Activated CD8-positive, alpha-beta memory T cell treated with anti-CD3 and anti-CD28 coated beads for 36 hours (primary cell): ENCODE measurements at regions not wholly inside any gene's neighbourhood (a gene's known extent, or its start where the extent isn't known, plus 50 kb on each side); places are given as distances from the start of the nearest gene placed in this dataset.

Experiments
- CTCF ChIA-PET: fragments of 350-600 bp; sonication (Branson Sonifier 250); formaldehyde crosslinking; loops from one replicate; lab custom pipeline; 2021; ENCODE audit warnings: antibody characterized with exemption; lab: Charles Lee
- POLR2A ChIA-PET: fragments of 350-600 bp; sonication (Branson Sonifier 250); formaldehyde crosslinking; loops from one replicate; lab custom pipeline; 2021; ENCODE audit warnings: antibody characterized with exemption; lab: Charles Lee

GRCh38 chr11:45057938-45058646, 88.3 kb upstream of the PRDM11 start:
- ChIA-PET CTCF (no interaction called here), POLR2A (no interaction called here)

GRCh38 chr11:45058647-45058950, 87.8 kb upstream of the PRDM11 start:
- ChIA-PET CTCF (no interaction called here), POLR2A (no interaction called here)

GRCh38 chr11:45060707-45061106, 85.7 kb upstream of the PRDM11 start:
- ChIA-PET POLR2A (interaction anchor here (0.6 kb wide), 1 partner anchor 407 kb away, joined by 3 read pairs; no protein-coding TSS in a partner anchor), CTCF (no interaction called here)

- POLR2A ChIA-PET, result no interaction called here
Observed at GRCh38 chr11:45061641-45062040, 84.8 kb upstream of the PRDM11 start.

GRCh38 chr11:45062115-45062514, 84.3 kb upstream of the PRDM11 start:
- ChIA-PET POLR2A (no interaction called here), CTCF (no interaction called here)

More at GRCh38 chr11:45061641-45062040, 84.8 kb upstream of the PRDM11 start:
- CTCF ChIA-PET, result no interaction called here

GRCh38 chr11:45062974-45063635, 83.3 kb upstream of the PRDM11 start:
- POLR2A ChIA-PET, result no interaction called here
- CTCF ChIA-PET, result no interaction called here

- ChIA-PET CTCF (no interaction called here), POLR2A (no interaction called here)
Observed at GRCh38 chr11:45063669-45064068, 82.8 kb upstream of the PRDM11 start.

- CTCF ChIA-PET, result interaction anchor here (0.7 kb wide), 1 partner anchor 167 kb away, joined by 3 read pairs; no protein-coding TSS in a partner anchor
- POLR2A ChIA-PET, result no interaction called here
Observed at GRCh38 chr11:45067966-45068365, 78.5 kb upstream of the PRDM11 start.

GRCh38 chr11:45071232-45071631, 75.2 kb upstream of the PRDM11 start:
- ChIA-PET POLR2A (no interaction called here), CTCF (interaction anchor here (0.6 kb wide), 1 partner anchor 126 kb away, joined by 5 read pairs; no protein-coding TSS in a partner anchor)

- POLR2A ChIA-PET, result no interaction called here
- CTCF ChIA-PET, result interaction anchor here (1.0 kb wide), 1 partner anchor 147 kb away, joined by 3 read pairs; no protein-coding TSS in a partner anchor
Observed at GRCh38 chr11:45073685-45074141, 72.7 kb upstream of the PRDM11 start.

- POLR2A ChIA-PET, result no interaction called here
- CTCF ChIA-PET, result no interaction called here
Observed at GRCh38 chr11:45075519-45075918, 70.9 kb upstream of the PRDM11 start.

GRCh38 chr11:45075952-45076351, 70.5 kb upstream of the PRDM11 start:
- POLR2A ChIA-PET, result no interaction called here
- CTCF ChIA-PET, result no interaction called here

- POLR2A ChIA-PET, result no interaction called here
- CTCF ChIA-PET, result no interaction called here
Observed at GRCh38 chr11:45076761-45077160, 69.7 kb upstream of the PRDM11 start.

- POLR2A ChIA-PET, result interaction anchor here (0.6 kb wide), 1 partner anchor 793 kb away, joined by 3 read pairs; no protein-coding TSS in a partner anchor
- CTCF ChIA-PET, result interaction anchor here (1.0 to 1.1 kb wide), 2 partner anchors 24 to 132 kb away, joined by 3 read pairs; no protein-coding TSS in a partner anchor
Observed at GRCh38 chr11:45078236-45079074, 68.0 kb upstream of the PRDM11 start.

GRCh38 chr11:45079075-45079444, 67.4 kb upstream of the PRDM11 start:
- ChIA-PET POLR2A (no interaction called here), CTCF (interaction anchor here (0.9 to 2.4 kb wide), 2 partner anchors 142 to 152 kb away, joined by 3 to 14 read pairs; no protein-coding TSS in a partner anchor)

- POLR2A ChIA-PET, result interaction anchor here (1.0 kb wide), 1 partner anchor 23 kb away, joined by 3 read pairs; no protein-coding TSS in a partner anchor
- CTCF ChIA-PET, result interaction anchor here (0.8 to 3.8 kb wide), 4 partner anchors 23 to 153 kb away, joined by 3 to 16 read pairs (median 8); no protein-coding TSS in a partner anchor
Observed at GRCh38 chr11:45079567-45079942, 66.9 kb upstream of the PRDM11 start.

- ChIA-PET CTCF (interaction anchor here (0.6 to 3.8 kb wide), 6 partner anchors 23 to 1277 kb away, joined by 3 to 16 read pairs (median 4); no protein-coding TSS in a partner anchor), POLR2A (interaction anchor here (0.6 to 1.0 kb wide), 3 partner anchors 23 to 397 kb away, joined by 3 to 5 read pairs (median 5); no protein-coding TSS in a partner anchor)
Observed at GRCh38 chr11:45079943-45080719, 66.3 kb upstream of the PRDM11 start.

- POLR2A ChIA-PET, result no interaction called here
- CTCF ChIA-PET, result interaction anchor here (1.1 to 3.8 kb wide), 3 partner anchors 20 to 146 kb away, joined by 3 to 16 read pairs (median 3); no protein-coding TSS in a partner anchor
Observed at GRCh38 chr11:45082744-45083543, 63.5 kb upstream of the PRDM11 start.
